Right forelimb (tissue), 1 donor: ENCODE measurements at regions not wholly inside any gene's neighbourhood (a gene's known extent, or its start where the extent isn't known, plus 50 kb on each side); places are given as distances from the start of the nearest gene placed in this dataset.

Experiments used
- DNase-seq: peaks from one replicate; pipeline ENCODE4 v3.0.0-alpha.2; 2018

DNA sequence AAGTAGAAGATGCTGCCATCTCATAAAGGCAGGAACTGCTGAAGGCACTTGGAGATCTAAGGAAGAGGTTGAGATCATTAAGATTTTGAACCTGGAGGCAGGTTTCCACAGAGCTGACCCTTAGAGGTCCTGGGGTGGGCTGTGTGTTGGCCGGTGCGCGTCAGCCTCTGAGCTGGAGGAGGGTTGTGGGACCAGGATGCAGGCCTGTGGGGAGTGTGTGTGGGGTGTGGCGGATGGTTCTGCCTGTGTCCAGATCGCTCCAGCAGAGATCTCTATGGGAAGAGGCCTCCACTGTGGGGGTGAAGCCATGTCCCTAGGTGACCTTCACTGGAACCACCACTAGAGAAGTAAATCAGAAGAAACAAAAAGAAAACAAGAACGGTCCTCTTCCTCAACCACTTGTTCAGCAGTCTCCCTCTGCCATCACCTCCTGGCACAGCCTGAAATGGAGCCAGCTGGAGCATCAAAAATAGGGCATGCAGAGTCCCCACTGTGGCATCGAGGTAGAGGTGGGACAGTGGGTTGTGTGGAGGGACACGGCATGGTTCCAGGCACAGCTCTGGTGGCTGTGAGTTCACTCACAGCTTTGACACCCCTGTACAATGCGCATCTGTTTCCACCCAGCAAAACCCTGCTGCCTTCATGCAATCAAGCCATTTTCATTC is 453.8 kb downstream of the TCERG1L start:
- no peak for DNase-seq

DNA sequence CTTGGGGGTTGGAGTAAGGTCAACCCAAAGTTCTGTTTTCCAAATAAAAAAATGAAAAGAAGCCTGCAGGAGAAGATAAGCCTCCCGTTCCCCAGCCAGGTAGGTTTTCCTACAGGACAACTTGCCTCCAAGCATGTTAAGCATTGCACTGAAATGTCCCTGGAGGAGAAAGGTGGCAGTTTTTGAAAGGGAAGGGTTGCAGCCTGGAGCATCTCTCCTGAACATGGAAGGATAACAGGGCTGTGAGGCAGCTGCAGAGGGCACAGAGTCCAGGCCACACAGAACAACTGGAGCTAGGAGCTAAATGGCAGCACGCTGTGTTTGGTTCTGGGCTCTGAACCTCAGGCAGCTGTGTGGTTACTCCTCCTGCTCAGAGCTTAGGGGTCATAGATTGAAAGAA is 452.9 kb downstream of the TCERG1L start:
- no peak for DNase-seq

DNA sequence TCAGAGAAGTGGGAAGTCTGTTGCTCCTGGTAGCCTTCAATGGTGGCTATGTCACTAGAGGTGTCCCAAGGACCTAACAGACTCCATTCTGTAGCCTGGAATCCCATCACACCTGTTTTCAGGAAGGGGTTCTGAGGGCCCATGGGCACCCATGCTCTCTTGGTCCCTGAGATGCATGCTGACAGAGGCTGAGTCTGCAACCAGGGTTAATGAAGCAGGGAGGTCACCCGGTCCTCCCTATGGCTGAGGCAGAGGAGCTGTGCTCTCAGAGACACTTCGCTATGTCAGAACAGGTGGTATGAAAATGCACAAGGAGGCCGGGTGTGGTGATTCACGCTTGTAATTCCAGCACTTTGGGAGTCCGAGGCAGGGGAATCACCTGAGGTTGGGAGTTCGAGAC is 452.1 kb downstream of the TCERG1L start:
- no peak for DNase-seq

DNA sequence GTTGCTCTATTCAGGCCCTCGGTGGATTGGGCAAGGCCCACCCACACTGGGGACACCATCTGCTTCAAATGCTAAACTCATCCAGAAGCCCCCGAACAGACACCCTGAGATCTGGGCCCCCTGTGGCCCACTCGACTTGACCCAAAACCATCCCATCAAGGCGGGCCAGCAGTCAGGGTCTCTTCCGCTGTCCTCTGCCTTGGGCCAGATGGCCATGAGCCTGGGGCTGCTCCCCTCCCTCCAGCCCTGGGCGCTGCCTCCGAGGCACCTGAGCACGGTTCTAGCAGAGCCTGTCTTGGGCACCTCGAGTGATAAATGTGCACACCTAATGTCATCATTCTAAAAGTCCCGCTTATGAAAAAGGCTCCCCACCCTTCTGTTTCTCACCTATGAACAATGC is 449.4 kb downstream of the TCERG1L start:
- no peak for DNase-seq

DNA sequence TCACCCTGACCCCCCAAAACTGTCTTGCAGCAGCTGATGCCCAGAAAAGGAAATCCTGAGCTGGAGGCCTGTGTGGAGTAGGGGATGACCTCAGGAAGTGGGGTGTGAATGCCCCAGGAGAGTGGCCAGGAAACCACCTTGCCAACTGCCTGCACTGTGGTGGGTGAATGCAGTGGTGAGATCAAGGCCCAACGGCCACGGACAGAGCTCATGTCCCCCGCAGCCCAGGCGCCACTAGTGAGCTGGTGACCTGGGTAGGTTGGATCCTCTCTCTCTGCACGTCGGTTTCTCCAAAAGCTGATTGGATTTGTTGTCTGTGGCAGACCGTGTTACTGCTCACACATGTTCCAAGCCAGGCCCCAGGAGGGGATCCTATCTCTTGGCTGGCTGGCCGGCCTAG is 448.9 kb downstream of the TCERG1L start:
- DNase-seq = no peak

DNA sequence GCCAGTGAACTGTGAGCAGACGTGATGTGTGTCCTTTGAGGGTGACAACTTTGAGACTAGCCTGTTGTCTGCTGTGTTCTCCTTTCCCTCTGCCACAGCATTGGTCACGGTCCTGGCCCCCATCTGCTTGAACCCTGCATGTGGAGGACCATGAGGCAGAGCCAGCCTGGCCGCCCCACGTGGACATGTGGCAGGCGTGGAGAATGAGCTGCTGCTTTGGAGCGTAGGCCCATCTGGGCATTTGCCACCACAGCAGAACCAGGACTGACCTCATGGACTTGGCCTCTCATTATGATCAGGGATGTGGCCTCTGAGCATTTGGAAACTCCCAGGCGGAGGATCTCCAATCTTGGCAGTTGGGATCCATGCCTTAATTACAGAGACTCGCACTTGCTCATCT is 448.5 kb downstream of the TCERG1L start:
- no peak for DNase-seq

DNA sequence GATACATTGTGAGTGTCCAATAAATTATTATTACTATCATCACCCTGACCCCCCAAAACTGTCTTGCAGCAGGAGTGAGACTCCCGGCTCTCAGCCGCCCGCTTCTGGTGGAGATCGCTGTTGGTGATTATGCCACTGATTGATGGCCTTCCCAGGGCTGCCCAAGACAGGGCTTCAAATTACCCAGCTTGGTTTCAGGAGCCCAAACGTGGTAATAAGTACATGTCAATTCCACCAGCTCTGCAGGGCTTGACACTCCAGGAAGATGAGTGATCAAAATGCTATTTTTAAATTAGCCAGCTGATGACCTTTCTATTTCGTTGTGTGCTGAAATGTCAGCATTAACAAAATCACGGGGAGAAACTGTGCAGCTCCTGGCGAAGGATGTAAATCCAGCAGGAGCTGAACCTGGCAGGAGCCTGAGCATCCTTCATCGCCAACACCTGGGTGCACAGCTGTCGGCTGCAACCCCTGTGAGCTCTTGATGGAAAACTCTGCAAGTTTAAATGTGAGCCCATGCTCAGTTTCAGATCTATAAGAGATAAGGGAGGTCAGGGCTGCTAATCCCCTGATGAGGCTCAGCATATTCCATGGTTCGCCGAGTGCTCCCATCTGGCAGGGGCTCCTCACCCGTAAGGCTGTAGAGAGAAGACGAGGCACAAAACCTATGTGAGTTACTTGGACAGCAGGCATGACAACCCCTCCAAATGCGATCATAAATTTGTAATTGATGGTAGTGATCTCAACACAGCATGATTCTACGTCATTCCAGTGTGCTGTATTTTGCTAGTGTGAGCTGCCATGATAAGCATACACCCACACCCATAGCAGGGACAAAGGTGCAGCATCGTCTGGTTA is 446.3 kb downstream of the TCERG1L start:
- no peak for DNase-seq

DNA sequence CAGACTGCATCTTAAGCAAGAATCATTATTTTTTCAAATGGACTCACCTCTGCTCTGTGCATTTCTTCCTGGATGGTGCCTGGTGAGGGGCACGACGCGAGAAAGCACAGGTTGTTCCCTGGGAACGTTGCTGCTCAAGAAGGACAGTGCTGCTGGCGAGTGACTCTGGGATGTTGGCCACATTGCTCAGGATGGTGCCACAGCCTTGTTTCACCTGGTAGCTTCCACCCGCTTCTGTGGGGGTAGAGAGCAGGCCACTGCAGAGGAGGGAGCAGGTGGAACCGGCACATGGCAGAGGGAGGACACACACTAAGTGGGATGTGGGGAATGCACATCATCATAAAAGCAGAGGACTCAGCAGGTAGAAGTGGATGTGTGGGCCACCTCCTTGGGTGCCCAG is 444.7 kb downstream of the TCERG1L start:
- DNase-seq = no peak

DNA sequence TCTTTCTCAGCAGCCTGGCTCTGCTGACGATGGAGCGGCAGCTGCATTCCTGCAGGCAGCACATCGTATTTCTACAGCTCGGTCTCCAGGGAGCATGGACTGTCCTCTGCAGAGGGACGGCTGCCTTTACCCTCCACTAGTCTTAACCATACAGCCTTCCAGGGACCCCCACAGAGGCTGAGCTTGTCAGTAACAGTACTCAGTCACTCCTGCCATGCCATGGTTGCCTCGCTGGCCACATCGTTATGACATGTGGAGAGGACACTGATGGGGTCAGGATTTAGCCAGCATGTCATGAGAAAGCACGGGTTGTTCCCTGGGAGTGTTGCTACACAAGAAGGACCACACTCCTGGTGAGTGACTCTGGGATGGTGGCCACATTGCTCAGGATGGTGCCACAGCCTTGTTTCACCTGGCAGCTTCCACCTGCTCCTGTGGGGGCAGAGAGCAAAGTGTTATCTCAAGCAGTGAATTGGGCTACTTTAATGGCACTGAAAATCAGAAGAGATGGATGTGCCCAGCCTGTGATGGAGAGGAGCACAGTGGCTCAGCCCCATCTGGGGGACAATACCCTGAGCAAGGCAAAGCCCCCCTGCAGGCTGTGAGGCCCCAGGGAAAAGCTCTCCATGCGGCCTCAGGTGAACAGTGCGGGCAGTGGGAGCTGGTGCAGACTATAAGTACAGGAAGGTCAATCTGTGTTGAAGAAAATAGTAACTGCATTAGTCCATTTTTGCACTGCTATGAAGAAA is 443.9 kb downstream of the TCERG1L start:
- no peak for DNase-seq

DNA sequence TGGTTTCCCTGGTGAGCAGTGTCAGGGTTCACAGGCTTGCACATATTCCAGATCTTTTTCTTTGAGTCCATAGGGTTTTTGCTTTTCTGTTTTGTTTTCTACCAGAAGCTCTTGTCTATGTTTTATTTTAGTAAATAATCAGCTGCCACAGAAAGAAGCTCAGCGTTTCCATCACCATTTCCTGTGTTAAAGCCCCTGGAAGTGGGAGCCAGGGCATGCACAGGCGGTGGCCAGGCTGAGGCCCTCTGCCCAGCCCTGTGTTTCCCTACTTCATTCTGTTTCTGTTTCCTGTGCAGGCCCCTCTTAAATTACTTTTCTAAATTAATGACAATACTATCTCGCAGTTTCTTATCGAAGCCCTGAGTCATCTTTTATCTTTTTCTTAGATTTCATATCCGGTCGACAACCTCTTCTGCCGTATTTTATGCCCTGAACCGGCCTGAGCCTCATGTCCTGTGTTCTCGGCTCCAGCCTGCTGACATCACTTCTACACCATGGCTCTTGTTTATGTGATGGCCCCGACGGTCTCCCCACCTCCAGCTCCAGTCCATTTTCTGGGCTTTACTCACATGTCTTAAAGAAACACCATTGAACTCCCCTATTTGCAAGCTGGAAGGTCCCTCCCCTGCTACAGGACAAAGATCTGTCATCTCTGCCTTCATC is 442.2 kb downstream of the TCERG1L start:
- no peak for DNase-seq

DNA sequence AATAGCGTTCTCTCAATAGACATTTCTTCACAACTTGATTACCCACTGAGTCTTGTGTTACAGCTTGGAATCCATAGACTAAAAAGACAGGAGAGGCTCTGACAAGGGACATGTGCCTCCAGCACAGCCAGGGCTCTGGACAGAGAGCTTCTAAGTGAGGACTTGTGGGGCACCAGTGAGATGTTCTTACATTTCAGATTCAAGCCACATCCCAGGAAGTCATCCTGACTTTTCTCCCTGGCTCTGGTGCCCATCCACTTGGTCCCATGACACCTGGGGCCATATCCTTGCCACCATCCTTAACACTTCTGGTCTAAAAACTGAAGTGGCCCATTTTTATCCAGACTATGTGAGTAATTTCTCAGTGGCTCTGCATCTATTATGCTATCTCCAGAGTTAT is 440.1 kb downstream of the TCERG1L start:
- DNase-seq = no peak

DNA sequence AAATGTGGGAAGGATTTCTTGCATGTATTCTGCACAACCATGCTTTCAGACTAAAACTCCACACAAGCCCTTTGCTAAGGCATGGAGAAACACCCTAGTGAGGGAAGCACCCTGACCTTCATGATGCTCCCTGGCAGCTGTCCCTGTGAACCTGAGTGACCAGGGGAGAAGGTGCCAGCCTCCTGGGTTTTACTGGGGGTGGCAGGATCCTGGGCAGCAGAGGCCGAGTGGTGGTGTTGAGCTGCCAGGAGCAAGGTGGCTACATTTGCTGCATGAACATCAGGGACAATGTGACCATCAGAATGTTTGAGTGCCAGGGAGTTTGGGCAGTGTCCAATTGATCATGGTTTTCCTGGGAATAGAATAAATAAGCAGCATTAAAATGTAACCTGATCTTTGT is 437.9 kb downstream of the TCERG1L start:
- no peak for DNase-seq

DNA sequence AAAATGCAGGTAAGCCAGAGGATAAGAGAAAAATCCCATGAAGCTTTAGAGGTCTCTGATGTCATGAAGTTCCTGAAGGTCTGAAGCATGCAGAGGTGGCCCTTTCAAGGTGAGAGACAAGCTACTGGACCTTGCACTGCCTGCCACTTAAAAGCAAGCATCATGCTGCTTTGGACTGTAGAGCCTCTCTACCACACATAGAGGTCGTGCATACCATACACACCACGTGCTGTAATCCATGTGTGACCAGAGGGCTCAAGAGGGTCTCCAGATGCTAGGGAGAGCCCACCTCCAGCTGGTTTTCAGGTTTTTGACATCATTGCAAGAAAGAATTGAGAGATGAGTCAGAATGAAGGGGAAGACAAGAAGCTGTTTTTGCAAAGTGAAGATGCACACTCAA is 436.4 kb downstream of the TCERG1L start:
- no peak for DNase-seq

DNA sequence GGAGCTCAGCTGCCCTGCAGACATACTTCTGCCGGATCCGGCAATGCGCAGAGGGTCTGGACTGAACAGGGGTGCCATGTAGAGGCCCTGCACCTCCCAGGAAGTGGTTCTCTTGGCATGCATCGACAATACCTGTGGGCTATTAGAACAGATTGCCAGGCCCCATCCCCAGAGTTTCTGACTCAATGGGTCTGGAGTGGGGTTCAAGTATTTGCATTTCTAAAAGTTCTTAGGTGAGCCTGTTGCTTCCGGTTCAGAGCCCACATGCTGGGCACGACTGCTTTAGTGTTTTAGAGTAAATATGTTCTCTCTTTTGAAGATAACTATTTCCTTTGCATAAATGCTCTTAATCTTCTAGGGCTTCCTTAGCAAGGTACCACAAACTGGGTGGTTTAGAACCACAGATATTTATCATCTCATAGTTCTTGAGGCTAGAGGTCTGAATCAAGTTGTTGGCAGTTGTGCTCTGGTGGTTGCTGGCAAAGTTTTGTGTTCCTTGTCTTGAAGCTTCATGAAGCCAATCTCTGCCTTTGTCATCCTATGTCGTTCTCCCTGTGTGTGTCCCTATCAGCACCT is 435.5 kb downstream of the TCERG1L start:
- no peak for DNase-seq

DNA sequence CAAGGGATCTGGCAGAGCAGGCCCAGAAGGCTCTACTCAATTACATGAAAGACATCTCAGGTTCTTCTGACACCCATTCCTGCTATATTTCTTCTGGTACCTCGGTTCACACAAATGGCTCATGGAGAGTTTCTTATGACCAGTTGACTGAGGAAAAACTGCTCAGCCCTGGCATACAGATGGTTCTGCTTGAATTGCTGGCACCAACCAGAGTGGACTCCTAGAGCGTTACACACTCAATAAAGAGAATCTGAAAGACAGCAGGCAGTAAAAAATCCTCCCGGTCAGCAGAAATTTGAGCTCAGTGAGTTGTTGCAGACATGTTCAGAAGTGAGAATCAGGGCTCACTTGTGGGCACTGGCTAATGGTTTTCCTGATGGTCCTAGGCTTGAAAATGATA is 434.4 kb downstream of the TCERG1L start:
- no peak for DNase-seq

DNA sequence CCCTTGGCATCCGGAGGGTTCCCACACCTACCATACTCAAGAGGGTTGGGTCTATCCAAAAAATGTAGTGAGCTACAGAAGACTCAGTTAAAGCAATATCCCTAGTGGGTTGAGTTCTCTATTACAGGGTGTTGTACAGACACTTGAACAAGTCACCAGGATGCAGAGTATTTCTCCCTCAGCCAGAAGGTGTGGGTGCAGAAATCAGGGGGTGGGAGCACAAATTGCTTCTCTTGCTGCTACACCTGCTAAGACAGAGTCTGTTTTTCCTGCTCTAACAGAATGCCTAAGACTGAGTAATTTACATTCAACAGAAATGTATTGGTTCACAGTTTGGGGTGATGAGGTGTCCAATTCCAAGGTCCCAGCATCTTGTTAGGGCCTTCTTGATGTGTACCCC is 433.4 kb downstream of the TCERG1L start:
- DNase-seq = no peak

DNA sequence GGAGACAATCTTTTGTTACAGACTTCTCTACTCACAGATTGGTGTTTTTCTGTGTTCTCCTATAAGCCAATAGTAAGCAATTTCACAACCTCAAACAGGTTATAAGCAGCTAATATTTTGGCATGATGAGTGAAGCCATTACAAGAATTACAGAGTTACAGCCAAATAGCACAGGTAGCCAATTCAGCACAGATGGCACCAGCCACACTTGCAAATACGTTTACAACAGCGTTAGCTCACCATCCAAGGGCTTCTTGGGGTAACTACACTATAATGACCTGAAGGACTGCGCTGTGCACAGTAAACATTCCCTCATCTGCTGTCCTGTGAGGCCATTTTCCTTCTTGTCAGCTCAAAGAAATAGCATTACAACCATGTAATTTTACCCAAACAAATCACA is 428.6 kb downstream of the TCERG1L start:
- DNase-seq = no peak

DNA sequence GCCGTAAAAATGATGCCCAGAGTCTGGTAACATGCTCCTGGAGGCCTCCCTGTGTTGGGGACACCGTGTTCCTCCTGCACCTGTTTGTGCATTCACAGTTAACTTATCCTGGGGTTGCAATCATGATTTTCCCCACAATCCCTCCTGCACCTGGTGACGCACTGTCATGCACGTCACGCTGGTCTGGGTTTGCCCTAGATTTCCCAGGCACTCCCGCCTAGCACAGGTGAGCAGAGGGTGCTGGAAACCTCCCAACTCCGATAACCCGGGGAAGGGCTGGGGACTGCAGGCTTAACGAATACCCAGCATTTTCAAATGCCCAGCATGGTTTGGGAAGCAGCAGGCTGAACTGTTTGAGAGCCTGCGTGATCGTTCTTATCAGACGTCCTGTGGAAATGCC is 427.1 kb downstream of the TCERG1L start:
- no peak for DNase-seq

DNA sequence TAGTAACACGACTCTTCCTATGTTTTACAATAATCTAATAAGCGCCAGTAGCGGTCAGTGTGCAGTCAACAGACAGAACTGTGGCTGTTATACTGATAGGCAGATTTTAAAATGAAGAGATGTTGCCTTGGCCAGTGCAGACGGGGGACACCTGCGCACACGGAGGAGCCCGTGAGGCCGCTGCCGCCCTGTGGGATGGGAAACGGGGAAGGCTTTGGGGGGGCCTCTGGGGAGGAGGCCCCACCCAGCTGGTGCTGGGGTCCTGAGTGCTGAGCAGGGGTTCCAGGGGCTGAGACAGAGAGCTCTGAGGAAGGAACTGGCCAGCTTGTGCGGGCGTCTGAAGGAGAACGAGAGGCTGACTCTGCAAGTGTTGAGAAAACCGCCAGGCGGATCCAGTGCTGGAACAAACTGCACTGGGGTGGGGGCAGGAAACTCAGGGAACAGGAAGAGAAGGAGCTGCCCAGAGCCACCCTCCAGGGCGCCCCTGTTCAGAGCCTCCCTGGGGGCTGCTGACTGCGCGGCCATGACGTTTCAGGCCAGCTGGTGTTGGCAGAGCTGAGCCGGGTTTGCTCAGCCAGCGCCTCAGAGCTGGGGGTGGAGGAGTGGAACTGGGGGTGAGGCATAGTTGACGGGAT is 426.4 kb downstream of the TCERG1L start:
- DNase-seq = no peak

DNA sequence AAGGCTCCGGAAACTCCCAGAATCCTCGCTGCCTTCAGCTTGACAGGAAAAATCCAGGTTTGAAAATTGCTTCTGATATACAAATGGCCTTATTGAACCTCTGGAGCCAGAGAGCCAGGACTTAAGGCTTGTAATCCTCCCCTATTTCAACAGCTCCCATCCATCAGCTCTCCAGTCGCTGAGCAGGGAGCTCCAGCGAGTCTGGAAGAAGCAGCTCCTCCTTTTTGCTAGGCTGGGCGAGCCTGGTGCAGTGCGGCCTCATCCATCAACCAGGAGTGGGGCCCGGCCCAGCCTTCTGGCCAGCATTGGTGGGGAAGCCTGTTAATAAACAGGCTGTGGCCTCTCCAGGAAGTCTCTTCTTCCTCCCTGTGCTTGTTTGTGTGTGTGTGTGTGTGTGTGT is 424.4 kb downstream of the TCERG1L start:
- DNase-seq = no peak

DNA sequence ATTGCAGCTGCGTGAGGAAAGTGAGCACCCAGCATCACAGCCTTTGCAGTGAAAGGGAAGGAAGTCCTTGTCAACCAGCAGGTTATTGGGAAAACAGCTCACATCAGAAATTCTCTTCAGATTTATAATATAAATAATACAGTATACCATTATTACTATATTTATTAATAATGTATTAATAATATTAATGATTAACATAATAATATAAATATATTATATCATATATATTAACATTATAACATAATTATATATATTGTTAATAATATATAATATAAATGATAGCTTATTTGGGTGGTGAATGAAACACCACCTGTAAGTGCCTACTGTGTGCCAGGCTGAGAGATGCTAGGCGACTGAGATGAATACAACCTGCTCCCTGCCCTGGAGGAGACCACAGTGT is 423.0 kb downstream of the TCERG1L start:
- DNase-seq = no peak

DNA sequence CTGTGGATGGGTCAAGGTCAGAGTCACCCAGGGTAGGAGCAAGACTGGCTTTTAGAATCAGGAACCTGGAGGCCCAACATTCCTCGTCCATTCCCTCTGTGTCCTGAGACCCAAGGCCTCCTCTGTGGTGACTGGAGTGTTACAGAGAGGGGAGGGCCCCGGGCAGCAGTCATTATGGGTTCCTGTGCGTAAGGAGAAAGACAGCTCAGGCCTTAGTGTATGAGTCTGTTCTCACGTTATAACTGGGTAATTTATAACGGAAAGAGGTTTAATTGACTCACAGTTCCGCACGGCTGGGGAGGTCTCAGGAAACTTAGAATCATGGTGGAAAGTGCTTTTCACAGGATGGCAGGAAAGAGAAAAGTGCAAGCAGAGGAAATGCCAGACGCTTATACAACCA is 422.3 kb downstream of the TCERG1L start:
- DNase-seq = no peak

DNA sequence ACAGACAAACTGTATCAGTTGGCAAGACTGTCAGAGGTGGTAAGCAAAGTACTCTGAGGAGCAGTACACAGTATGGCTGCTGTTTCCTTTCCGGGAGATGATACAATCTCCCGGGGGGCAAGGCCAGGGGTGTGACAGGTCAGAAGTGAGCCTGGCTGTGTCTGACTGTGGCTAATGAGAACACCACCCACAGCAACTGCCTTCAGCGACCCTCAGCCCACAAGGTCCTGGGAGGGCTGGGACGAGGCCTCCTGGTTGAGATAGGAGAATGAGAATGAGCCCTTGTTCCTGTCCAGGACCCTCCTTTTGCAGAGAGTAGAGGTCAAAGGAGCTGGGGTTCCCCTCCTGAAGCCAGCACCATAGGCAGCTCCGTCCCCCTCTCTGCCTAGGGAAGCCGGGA is 421.7 kb downstream of the TCERG1L start:
- no peak for DNase-seq
